OCI-LY3 (cell line): ENCODE measurements at regions not wholly inside any gene's neighbourhood (a gene's known extent, or its start where the extent isn't known, plus 50 kb on each side); places are given as distances from the start of the nearest gene placed in this dataset.

Experiments
- EZH2phosphoT487 ChIP-seq: fragments of 200-600 bp; shearing (Covaris generic); IDR thresholded peaks from 2 replicates; pipeline ENCODE4 v1.6.1; 2018; ENCODE audit warnings: antibody characterized with exemption, mixed run types, low read depth
- TF ChIP-seq, protein P1 (sequence below): fragments of 200-600, 300-600 bp; sonication (generic); IDR thresholded peaks from 2 replicates; pipeline ENCODE4 v1.5.1; 2014; ENCODE audit warnings: antibody characterized with exemption, low read length, low read depth

DNA sequence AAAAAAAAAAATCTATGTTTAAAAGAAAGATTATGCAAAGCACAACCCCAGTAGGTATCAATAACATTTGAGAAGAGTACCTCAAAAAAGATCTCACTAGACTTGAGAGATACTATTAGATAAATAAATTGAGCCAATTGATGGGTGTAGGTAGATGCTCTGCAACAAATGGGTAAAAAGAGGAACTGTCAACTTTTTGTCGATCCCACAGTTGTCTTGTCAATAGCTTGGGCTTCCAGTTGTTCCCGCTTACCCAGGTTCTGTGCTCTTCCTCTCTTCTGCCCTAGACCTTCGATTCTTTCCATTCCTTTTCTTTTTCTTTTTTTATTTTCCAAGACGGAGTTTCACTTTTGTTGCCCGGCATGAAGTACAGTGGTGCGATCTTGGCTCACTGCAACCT lies 226.9 kb downstream of the SOX4 start:
- no peak for TF ChIP-seq EZH2phosphoT487
- TF ChIP-seq, protein P1, sequence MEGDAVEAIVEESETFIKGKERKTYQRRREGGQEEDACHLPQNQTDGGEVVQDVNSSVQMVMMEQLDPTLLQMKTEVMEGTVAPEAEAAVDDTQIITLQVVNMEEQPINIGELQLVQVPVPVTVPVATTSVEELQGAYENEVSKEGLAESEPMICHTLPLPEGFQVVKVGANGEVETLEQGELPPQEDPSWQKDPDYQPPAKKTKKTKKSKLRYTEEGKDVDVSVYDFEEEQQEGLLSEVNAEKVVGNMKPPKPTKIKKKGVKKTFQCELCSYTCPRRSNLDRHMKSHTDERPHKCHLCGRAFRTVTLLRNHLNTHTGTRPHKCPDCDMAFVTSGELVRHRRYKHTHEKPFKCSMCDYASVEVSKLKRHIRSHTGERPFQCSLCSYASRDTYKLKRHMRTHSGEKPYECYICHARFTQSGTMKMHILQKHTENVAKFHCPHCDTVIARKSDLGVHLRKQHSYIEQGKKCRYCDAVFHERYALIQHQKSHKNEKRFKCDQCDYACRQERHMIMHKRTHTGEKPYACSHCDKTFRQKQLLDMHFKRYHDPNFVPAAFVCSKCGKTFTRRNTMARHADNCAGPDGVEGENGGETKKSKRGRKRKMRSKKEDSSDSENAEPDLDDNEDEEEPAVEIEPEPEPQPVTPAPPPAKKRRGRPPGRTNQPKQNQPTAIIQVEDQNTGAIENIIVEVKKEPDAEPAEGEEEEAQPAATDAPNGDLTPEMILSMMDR: no peak
